ENCODE measurements at regions not wholly inside any gene's neighbourhood (a gene's known extent, or its start where the extent isn't known, plus 50 kb on each side); places are given as distances from the start of the nearest gene placed in this dataset.
"Not testable (repeated sequence)": the region's sequence is repeated elsewhere in the genome, so short reads cannot be mapped to it uniquely, and the experiment has no call there.

- DNase-seq, result no peak
Measured at GRCh38 chr9:30628915-30629567, 1755.4 kb upstream of the ACO1 start.

GRCh38 chr9:30630459-30630858 lies 1754.0 kb upstream of the ACO1 start:
- no peak for DNase-seq

- not testable (repeated sequence) for DNase-seq
Measured at GRCh38 chr9:30646639-30647038, 1737.8 kb upstream of the ACO1 start.

GRCh38 chr9:30661925-30662324 lies 1722.5 kb upstream of the ACO1 start:
- DNase-seq, result no peak

GRCh38 chr9:30670805-30671562 lies 1713.5 kb upstream of the ACO1 start:
- DNase-seq, result no peak

GRCh38 chr9:30673132-30673531 lies 1711.3 kb upstream of the ACO1 start:
- no peak for DNase-seq

- DNase-seq, result no peak
Measured at GRCh38 chr9:30676651-30677050, 1707.8 kb upstream of the ACO1 start.

- no peak for DNase-seq
Measured at GRCh38 chr9:30677221-30677620, 1707.2 kb upstream of the ACO1 start.

GRCh38 chr9:30688801-30689200 lies 1695.6 kb upstream of the ACO1 start:
- no peak for DNase-seq

GRCh38 chr9:30697958-30698357 lies 1686.5 kb upstream of the ACO1 start:
- no peak for DNase-seq

GRCh38 chr9:30711591-30711990 lies 1672.9 kb upstream of the ACO1 start:
- DNase-seq, result no peak

GRCh38 chr9:30713243-30713642 lies 1671.2 kb upstream of the ACO1 start:
- DNase-seq, result no peak

GRCh38 chr9:30714389-30714788 lies 1670.1 kb upstream of the ACO1 start:
- no peak for DNase-seq

- DNase-seq, result no peak
Measured at GRCh38 chr9:30718483-30718882, 1666.0 kb upstream of the ACO1 start.

- no peak for DNase-seq
Measured at GRCh38 chr9:30722065-30722464, 1662.4 kb upstream of the ACO1 start.

- DNase-seq, result no peak
Measured at GRCh38 chr9:30723656-30724055, 1660.8 kb upstream of the ACO1 start.

- DNase-seq, result no peak
Measured at GRCh38 chr9:30732060-30732459, 1652.4 kb upstream of the ACO1 start.

- no peak for DNase-seq
Measured at GRCh38 chr9:30744871-30745270, 1639.6 kb upstream of the ACO1 start.

- DNase-seq, result no peak
Measured at GRCh38 chr9:30746589-30746988, 1637.9 kb upstream of the ACO1 start.

GRCh38 chr9:30757723-30758122 lies 1626.7 kb upstream of the ACO1 start:
- DNase-seq, result no peak

- no peak for DNase-seq
Measured at GRCh38 chr9:30758726-30759446, 1625.6 kb upstream of the ACO1 start.

GRCh38 chr9:30765318-30765717 lies 1619.1 kb upstream of the ACO1 start:
- no peak for DNase-seq

GRCh38 chr9:30771163-30771708 lies 1613.2 kb upstream of the ACO1 start:
- DNase-seq, result no peak

- DNase-seq, result no peak
Measured at GRCh38 chr9:30771760-30772159, 1612.7 kb upstream of the ACO1 start.

All from bone marrow (tissue), 2 donors.